Pancreas (tissue), 10 donors: ENCODE measurements at regions not wholly inside any gene's neighbourhood (a gene's known extent, or its start where the extent isn't known, plus 50 kb on each side); places are given as distances from the start of the nearest gene placed in this dataset.
"Not testable (repeated sequence)": the region's sequence is repeated elsewhere in the genome, so short reads cannot be mapped to it uniquely, and the experiment has no call there.

ENCODE experiments used
- ATAC-seq, 4 donors: fragments of 200-7000 bp; cut with Tn5 transposase; one replicate each; pipeline versions ENCODE4 v1.8.0 to v1.9.1; 2020; ENCODE audit warnings: mild to moderate bottlenecking in 4 of 4, moderate library complexity in 4 of 4
- DNase-seq, 6 donors: peaks; one replicate each; pipeline ENCODE4 v3.0.0-alpha.2; 2020
- FAIRE-seq: peaks from 2 replicates; lab custom pipeline; 2012; peaks lifted over from hg19 to GRCh38; lab: Jason Lieb, UNC
- H3K27ac ChIP-seq, 4 donors: fragments of 200-600 bp; sonication (generic); 1 replicate in 3 of 4; 2 replicates in 1 of 4; pipeline versions ENCODE4 v1.5.0 to v1.8.0; 2020
- H3K27me3 ChIP-seq, 4 donors: fragments of 200-600 bp; one replicate each; pipeline ENCODE4 v1.8.0; 2021
- H3K36me3 ChIP-seq, 3 donors: fragments of 200-600 bp; sonication (generic) in 1 of 3; one replicate each; pipeline versions ENCODE4 v1.5.0 to v1.8.0; 2020 to 2021
- H3K4me1 ChIP-seq, 3 donors: fragments of 200-600 bp; one replicate each; pipeline ENCODE4 v1.8.0; 2021
- H3K4me3 ChIP-seq, 4 donors: fragments of 200-600 bp; sonication (generic) in 2 of 4; one replicate each; pipeline versions ENCODE4 v1.5.0 to v1.8.0; 2020 to 2021
- H3K9me3 ChIP-seq, 4 donors: fragments of 200-600 bp; one replicate each; pipeline ENCODE4 v1.8.0; 2021
- WGBS, 2 donors: extraction: QIAGEN DNeasy Blood & Tissue Kit; methylation state at CpG; one replicate each; pipeline ENCODE4 v1.1.7; 2013; 5-methylcytosine and 5-hydroxymethylcytosine counted together
- intact Hi-C, 3 donors: fragments of 100-400 bp; cut with DNase I; formaldehyde crosslinking; loops; one replicate each; pipeline versions ENCODE4 v1.11.1 to v1.14.2; 2022
- TF ChIP-seq, protein P1 (sequence below), 4 donors: fragments of 200-600 bp; sonication (generic) in 3 of 4; IDR thresholded peaks; one replicate each; pipeline versions ENCODE4 v1.5.0 to v1.8.0; 2021; ENCODE audit warnings: antibody characterized with exemption in 4 of 4
- donor health status: healthy with polysubstance abuse.
- donor health status: DM: no; HTN: no; CAD: no; lungs with moderate emphysema.
- donor health status: DM: no; HTN: no; CAD: no.
- donor health status: control.
- donor health status: control.
- donor health status: Bipolar disorder and iron deficiency.
- donor health status: DM: yes; HTN: yes; CAD: no.
- donor health status: DM: no; HTN: no; CAD: no.
- donor health status: DM: no; HTN: no; CAD: no.
- donor health status: DM: yes; HTN: yes; CAD: no.

DNA sequence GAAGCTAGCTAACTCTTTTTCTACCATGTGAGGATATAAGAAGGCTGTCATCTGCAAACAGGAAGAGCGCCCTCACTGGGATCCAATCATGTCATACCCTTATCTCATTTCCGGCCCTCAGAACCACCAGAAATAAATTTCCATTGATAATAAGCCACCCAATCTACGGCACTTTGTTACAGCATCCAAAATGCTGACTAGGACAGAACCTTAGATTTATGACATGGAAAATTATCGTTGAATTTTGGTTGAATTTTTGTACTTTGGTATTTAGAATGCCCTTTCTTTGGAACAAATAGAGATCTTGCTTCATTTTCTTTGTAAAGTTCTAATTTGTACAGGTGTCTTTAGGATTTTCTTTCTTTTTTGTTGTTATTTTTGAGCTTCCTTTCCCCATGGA lies 53.3 kb upstream of the CYLC2 start:
- FAIRE-seq (no peak), ATAC-seq (no peak), DNase-seq (no peak)
- WGBS, 2 donors = 77 to 83% methylated on average over 4 of the region's 4 CpGs
- intact Hi-C loops = no loop called here
- Histone ChIP-seq H3K27ac (no peak overlapping the region), H3K4me3 (no peak overlapping the region), H3K36me3 (no peaks in the 10 kb centered on the region), H3K4me1 (no peaks in the 10 kb centered on the region), H3K9me3 (no peaks in the 10 kb centered on the region), H3K27me3 (no peaks in the 10 kb centered on the region)
- TF ChIP-seq, protein P1, sequence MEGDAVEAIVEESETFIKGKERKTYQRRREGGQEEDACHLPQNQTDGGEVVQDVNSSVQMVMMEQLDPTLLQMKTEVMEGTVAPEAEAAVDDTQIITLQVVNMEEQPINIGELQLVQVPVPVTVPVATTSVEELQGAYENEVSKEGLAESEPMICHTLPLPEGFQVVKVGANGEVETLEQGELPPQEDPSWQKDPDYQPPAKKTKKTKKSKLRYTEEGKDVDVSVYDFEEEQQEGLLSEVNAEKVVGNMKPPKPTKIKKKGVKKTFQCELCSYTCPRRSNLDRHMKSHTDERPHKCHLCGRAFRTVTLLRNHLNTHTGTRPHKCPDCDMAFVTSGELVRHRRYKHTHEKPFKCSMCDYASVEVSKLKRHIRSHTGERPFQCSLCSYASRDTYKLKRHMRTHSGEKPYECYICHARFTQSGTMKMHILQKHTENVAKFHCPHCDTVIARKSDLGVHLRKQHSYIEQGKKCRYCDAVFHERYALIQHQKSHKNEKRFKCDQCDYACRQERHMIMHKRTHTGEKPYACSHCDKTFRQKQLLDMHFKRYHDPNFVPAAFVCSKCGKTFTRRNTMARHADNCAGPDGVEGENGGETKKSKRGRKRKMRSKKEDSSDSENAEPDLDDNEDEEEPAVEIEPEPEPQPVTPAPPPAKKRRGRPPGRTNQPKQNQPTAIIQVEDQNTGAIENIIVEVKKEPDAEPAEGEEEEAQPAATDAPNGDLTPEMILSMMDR (IDR thresholded peaks at IDR 0.05) = no peak

DNA sequence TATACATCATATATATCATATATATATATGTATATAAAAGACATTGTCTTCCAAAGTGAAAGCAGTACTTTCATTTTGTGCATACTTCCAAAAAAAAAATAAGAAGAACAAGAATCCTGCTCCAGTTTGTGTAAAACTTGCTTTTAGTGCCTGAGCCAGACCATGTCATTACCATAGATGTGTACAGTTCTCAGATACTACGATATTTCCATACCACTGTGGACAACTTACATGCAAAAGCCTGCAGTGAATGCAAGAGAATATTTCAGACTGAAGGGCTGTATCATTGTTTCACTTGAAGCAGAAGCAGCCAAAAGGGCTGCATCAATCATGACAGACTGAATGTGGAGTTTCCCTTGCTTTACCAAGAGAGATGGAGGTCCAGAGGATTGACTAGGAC lies 72.6 kb upstream of the CYLC2 start:
- Histone ChIP-seq H3K36me3 (no peaks in the 10 kb centered on the region), H3K4me3 (no peak overlapping the region), H3K27ac (no peak overlapping the region), H3K27me3 (no peaks in the 10 kb centered on the region), H3K9me3 (no peaks in the 10 kb centered on the region), H3K4me1 (no peaks in the 10 kb centered on the region)
- 73 to 89% methylated on average over 1 of the region's 1 CpG for WGBS, 2 donors
- intact Hi-C loops = no loop called here
- no peak for DNase-seq
- ATAC-seq = no peak
- TF ChIP-seq, protein P1 (IDR thresholded peaks at IDR 0.05) = no peak
- no peak for FAIRE-seq

DNA sequence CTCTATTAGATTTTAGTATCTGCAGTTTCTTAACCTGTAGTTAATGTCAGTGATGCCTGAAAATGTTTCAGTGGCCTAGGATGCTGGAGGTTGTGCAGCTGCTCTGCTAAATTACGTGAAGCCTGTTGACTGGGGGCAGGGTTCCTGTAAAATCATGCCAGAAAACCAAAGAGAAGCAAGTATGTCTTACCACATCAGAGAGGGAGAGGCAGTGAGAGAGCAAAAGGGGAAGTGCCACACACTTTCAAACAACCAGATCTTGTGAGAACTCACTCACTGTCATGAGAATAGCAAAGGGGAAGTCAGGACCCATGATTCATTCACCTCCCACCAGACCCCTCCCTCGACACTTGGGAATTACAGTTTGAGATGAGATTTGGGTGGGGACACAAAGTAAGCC lies 83.9 kb upstream of the CYLC2 start:
- Histone ChIP-seq H3K4me1 (no peaks in the 10 kb centered on the region), H3K9me3 (no peaks in the 10 kb centered on the region), H3K36me3 (no peaks in the 10 kb centered on the region), H3K27me3 (no peaks in the 10 kb centered on the region), H3K4me3 (no peak overlapping the region), H3K27ac (no peak overlapping the region)
- ATAC-seq (no peak), FAIRE-seq (no peak), DNase-seq (no peak)
- TF ChIP-seq, protein P1 (IDR thresholded peaks at IDR 0.05) = no peak
- WGBS, 2 donors = 30 to 47% methylated on average over 2 of the region's 2 CpGs
- intact Hi-C loops = no loop called here

DNA sequence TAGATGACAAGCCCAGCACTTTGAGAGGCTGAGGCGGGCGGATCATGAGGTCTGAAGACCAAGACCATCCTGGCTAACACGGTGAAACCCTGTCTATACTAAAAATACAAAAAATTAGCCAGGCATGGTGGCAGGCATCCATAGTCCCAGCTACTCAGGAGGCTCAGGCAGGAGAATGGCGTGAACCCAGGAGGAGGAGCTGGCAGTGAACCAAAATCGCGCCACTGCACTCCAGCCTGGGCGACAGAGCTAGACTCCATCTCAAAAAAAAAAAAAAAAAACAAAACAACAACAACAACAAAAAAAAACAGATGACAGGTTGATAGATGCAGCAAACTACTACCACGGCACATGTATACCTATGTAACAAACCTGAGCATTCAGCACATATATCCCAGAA lies 89.3 kb upstream of the CYLC2 start:
- DNase-seq, H3K27ac ChIP-seq, H3K9me3 ChIP-seq, FAIRE-seq, H3K4me1 ChIP-seq, H3K36me3 ChIP-seq, H3K27me3 ChIP-seq, H3K4me3 ChIP-seq, intact Hi-C loops, ATAC-seq: not testable (repeated sequence)
- WGBS, 2 donors = 69 to 79% methylated on average over 8 of the region's 8 CpGs

DNA sequence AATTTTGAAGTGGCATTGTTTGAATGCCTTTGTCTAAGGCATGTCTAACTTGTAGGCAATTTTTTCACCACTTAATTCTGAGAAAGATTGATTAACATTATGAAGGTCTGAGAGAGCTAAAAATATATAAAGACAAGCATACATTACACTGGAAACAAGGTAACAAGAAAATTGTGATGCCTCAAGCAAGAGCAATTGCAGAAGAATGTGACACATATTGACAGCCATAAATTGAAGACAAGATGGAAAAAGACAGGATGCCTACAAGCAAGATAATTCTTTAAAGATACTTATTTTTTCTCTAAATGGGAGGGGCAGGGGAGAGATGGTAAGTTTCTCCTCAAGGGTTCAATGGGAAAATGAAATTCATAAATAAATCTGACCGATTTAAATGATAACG lies 103.1 kb upstream of the CYLC2 start:
- Histone ChIP-seq H3K27ac (no peak overlapping the region), H3K4me1 (no peaks in the 10 kb centered on the region), H3K4me3 (no peak overlapping the region), H3K9me3 (no peaks in the 10 kb centered on the region), H3K36me3 (no peaks in the 10 kb centered on the region), H3K27me3 (no peaks in the 10 kb centered on the region)
- intact Hi-C loops = no loop called here
- no peak for DNase-seq
- WGBS, 2 donors = 75 to 93% methylated on average over 2 of the region's 2 CpGs
- no peak for ATAC-seq
- no peak for FAIRE-seq
- TF ChIP-seq, protein P1 (IDR thresholded peaks at IDR 0.05) = no peak

DNA sequence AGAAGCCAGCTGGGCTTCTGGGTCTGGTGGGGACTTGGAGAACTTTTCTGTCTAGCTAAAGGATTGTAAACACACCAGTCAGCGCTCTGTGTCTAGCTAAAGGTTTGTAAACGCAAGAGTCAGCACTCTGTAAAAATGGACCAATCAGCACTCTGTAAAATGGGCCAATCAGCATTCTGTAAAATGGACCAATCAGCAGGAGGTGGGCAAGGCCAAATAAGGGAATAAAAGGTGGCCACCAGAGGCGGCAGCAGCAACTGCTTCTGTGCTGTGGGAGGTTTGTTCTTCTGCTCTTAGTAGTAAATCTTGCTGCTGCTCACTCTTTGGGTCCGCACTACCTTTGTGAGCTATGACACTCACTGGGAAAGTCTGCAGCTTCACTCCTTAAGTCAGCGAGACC lies 106.4 kb upstream of the CYLC2 start:
- H3K27ac ChIP-seq, H3K9me3 ChIP-seq, H3K4me3 ChIP-seq, ATAC-seq, H3K4me1 ChIP-seq, FAIRE-seq, H3K27me3 ChIP-seq, H3K36me3 ChIP-seq, intact Hi-C loops, DNase-seq: not testable (repeated sequence)
- 80 to 90% methylated on average over 5 of the region's 5 CpGs for WGBS, 2 donors
